ENCODE measurements at regions not wholly inside any gene's neighbourhood (a gene's known extent, or its start where the extent isn't known, plus 50 kb on each side); places are given as distances from the start of the nearest gene placed in this dataset.
A peak's percentile ranks its signal among the peaks of the same experiment; 100 is the strongest.

DNA sequence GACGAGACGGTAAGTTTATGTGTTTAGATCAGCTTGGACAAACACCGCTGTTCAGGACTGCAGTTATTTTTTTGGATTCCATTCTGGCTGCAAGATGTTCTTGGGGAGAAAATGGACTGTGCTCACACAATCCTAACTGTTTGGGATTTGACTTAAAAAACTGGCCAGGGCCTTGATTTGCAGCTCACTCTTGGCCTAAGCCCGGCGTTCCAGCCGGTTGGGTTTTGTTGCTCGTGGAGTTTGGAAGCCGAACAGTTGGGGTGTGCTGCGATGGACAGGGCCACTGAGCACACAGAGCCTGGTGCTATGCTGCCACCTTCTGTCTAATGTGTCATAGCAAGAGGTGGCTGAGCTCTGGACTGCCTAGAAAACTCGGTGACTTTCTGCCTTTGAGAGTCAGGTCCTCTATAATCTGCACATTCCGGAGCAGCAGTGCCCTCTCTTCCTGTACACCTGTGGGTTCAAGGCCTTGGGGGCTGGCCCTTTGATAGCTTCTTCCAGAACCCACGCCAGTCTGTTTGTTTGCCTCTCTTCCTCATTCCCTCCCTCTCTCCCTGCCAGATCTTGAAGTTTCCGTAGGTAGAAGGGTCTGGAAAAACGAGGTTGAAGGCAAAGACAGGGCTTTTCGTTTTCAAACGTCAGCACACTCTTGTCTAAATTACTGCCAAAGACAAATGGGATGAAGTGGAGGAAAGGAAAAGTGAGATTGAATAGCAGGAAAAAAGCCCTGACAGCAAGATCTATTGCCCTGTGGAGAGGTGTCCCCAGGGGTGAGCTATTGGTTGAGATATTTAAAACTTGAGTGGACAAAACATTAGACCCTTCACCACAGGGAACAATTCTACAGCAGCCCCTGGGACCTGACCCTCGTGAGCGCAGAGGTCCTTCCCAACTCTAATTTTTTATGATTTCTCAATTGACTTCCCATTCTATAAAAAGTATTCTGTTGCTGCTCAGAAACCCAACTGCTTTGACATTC, 167.5 kb upstream of the HABP2 start:
- peak; percentile 87 for DNase-seq (ENCODE audit: low read depth)
- no peak overlapping the region for H3K4me3 ChIP-seq (ENCODE audit: control insufficient read depth, low read depth, low read length)
- TF ChIP-seq, protein P1, sequence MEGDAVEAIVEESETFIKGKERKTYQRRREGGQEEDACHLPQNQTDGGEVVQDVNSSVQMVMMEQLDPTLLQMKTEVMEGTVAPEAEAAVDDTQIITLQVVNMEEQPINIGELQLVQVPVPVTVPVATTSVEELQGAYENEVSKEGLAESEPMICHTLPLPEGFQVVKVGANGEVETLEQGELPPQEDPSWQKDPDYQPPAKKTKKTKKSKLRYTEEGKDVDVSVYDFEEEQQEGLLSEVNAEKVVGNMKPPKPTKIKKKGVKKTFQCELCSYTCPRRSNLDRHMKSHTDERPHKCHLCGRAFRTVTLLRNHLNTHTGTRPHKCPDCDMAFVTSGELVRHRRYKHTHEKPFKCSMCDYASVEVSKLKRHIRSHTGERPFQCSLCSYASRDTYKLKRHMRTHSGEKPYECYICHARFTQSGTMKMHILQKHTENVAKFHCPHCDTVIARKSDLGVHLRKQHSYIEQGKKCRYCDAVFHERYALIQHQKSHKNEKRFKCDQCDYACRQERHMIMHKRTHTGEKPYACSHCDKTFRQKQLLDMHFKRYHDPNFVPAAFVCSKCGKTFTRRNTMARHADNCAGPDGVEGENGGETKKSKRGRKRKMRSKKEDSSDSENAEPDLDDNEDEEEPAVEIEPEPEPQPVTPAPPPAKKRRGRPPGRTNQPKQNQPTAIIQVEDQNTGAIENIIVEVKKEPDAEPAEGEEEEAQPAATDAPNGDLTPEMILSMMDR (conservative IDR thresholded peaks at IDR 0.05; ENCODE audit: control insufficient read depth, insufficient read depth, low read depth, low read length), result peak; percentile 89

DNA sequence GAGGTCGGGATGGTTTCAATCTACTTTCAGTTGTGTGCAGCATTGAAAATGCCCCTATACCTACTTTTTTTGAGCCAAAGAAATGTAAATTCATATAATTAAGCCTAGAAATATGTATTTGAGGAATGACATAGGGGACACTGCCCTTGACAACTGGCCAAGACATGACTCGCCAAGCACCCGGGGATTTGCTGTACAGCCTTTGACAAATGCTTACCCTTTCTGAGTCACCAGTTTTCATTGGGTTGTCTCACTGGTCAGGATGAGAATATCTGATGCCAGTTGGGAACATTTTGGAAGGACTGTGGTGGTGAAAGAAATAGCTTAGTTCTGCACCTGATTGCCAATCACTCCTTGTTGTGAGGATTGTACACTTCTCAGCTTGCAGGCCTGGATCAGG, 166.8 kb upstream of the HABP2 start:
- peak; percentile 73 for DNase-seq (ENCODE audit: low read depth)
- H3K4me3 ChIP-seq (ENCODE audit: control insufficient read depth, low read depth, low read length), result no peak overlapping the region
- TF ChIP-seq, protein P1 (conservative IDR thresholded peaks at IDR 0.05; ENCODE audit: control insufficient read depth, insufficient read depth, low read depth, low read length), result no peak

DNA sequence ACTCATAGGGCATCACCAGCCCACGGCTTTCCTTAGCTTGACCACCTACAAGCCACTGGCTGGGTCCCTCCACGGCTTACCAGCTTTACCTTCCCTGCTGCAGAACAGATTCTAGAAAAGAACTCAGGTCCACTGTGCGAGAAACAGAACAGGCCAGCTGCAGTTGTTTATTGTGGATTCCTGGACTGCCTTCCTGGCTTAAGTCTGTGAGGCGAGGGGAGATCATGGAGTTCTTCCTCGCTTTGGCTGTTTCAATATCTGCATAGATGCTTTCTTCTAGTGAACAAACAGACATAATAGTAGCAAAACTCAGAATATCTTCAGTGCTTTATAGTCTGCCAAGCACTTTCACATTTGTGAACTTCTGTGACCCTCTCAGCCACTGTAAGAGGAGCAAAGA, 162.9 kb upstream of the HABP2 start:
- no peak for DNase-seq (ENCODE audit: low read depth)
- TF ChIP-seq, protein P1 (conservative IDR thresholded peaks at IDR 0.05; ENCODE audit: control insufficient read depth, insufficient read depth, low read depth, low read length), result no peak
- H3K4me3 ChIP-seq (ENCODE audit: control insufficient read depth, low read depth, low read length), result no peak overlapping the region

DNA sequence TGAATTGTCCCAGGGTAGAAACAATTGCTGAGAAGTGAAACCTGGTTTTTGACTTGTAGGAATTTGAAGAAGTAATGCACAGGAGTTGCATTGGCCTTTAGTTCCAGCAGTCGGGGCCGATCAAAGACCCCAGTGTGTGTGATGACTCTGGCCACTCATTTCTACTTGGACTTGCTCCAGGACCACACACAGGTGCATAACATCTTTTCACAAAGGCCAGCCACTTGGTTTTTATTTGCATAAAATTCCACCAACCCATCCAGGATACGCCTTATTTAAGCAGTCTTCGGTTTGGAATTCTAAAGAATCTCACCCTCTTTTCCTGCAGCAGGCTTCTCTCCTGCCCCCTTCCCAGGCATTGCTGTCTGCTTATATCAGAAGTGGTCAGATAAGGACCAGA, 162.0 kb upstream of the HABP2 start:
- TF ChIP-seq, protein P1 (conservative IDR thresholded peaks at IDR 0.05; ENCODE audit: control insufficient read depth, insufficient read depth, low read depth, low read length), result no peak
- H3K4me3 ChIP-seq (ENCODE audit: control insufficient read depth, low read depth, low read length), result no peak overlapping the region
- no peak for DNase-seq (ENCODE audit: low read depth)

DNA sequence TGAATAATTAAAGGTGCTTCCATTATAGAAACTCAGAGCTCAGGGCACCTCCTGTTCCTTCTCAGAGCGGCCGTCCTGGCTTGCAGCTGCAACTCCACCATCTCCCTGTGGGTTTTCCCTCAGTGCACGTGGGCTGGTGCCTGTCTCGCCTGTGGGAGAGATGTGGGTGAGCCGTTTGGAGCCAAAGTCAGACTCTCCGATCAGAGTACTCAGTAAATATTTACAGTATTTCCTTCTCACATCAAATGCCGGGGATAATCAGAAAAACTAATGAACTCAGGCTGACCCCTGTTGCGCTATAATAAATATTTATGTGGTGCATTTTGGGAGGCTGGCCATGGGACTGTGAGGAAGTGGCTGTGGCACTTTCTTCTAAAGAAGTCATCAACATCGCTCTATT, 155.8 kb upstream of the HABP2 start:
- H3K4me3 ChIP-seq (ENCODE audit: control insufficient read depth, low read depth, low read length), result no peak overlapping the region
- TF ChIP-seq, protein P1 (conservative IDR thresholded peaks at IDR 0.05; ENCODE audit: control insufficient read depth, insufficient read depth, low read depth, low read length), result no peak
- no peak for DNase-seq (ENCODE audit: low read depth)

DNA sequence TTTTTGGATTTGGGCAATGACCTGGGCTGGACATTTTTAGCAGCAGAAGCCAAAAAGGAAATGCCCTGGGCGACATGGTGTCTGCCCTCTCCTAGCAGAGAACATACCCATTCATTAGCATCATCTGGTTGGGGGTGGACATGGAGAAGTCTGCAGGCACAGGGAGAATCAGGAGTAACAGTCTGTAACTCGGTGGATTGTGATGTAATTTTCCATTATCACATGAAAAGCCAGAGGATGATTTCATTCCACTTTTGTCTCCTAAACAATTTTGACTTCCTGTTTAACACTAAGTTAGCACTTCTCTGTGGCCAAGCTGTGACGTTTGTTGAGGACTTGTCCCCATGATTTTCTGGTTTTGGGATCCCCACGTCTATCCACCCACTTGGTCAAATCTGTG, 153.8 kb upstream of the HABP2 start:
- no peak for DNase-seq (ENCODE audit: low read depth)
- H3K4me3 ChIP-seq (ENCODE audit: control insufficient read depth, low read depth, low read length), result no peak overlapping the region
- TF ChIP-seq, protein P1 (conservative IDR thresholded peaks at IDR 0.05; ENCODE audit: control insufficient read depth, insufficient read depth, low read depth, low read length), result no peak

All from fibroblast of mammary gland (primary cell).